Kidney glomerular epithelial cell (primary cell): ENCODE measurements at regions not wholly inside any gene's neighbourhood (a gene's known extent, or its start where the extent isn't known, plus 50 kb on each side); places are given as distances from the start of the nearest gene placed in this dataset.

Source experiments
- DNase-seq: peaks from one replicate; lab custom pipeline; 2025; lab: John Stamatoyannopoulos, UW

DNA sequence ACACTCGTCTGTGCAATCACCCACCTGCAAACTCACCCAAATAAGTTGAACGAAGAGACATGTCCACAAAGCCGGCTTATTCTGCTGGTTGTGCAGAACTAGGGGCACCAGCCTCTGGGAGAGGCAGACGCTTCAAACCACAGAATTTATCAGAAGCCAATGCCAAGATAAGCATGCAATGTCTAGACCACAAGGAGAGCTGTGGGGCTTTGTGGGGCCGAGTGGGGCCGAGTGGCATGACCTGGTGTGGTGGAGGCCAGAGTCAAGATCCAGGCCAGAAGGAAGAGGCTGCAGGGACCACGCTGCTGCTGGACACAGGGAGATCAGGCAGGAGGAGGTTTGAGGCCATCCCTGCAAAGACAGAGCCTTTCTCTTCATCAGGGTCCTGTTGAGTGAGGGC lies 259.0 kb downstream of the IRX2 start:
- DNase-seq = no peak

DNA sequence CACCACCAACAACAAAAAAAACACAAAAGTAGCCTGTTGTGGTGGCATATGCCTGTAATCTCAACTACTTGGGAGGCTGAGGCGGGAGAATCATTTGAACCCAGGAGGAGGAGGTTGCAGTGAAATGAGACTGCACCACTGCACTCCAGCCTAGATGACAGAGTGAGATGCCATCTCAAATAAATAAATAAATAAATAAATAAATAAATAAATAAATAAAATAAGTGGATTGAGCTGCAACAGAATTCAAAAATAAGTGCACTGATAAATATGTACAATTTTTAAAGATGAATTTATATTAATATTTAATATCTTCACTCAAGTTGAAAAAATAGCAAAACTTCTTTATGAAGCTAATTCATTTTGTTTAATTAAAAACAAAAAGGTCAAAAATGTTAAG lies 259.6 kb downstream of the IRX2 start:
- no peak for DNase-seq

DNA sequence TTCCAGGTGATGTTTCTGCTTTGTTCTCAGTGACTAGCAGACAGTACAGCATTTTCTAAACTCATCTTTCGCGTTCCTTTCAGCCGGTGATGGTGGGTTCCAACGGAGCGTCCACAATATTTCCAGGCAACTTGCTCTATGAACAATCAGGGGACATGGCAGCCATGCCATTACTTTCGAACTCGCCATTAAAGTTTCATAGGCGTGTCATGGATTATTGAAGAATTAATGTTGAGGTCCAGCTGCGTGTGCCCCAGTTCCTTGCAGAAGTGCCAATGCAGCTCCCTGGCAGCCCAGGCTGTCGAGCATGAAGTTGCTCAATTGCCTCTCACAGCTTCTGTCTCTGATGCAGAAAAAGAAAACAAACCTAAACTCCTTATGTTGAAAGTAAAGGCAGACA lies 262.2 kb downstream of the IRX2 start:
- no peak for DNase-seq

DNA sequence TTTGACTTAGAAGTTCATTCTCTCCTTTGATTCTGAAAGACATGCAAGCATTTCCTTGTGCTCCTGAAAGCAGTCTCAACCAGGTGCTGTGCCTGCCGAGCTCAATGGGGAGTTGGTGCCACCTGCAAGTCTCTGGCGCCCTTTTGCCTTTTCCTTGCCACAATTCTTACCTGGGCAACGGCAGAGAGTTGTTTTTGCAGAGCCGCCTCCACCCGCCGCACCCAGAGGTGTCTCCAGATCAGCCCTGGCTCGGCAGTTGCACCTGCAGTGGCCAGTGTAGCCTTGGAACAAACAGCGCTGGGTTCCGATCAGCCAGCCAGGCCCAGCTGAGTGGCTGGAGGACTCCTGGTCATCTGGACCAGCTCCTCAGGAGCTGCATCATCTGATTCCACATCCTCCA lies 262.9 kb downstream of the IRX2 start:
- no peak for DNase-seq

DNA sequence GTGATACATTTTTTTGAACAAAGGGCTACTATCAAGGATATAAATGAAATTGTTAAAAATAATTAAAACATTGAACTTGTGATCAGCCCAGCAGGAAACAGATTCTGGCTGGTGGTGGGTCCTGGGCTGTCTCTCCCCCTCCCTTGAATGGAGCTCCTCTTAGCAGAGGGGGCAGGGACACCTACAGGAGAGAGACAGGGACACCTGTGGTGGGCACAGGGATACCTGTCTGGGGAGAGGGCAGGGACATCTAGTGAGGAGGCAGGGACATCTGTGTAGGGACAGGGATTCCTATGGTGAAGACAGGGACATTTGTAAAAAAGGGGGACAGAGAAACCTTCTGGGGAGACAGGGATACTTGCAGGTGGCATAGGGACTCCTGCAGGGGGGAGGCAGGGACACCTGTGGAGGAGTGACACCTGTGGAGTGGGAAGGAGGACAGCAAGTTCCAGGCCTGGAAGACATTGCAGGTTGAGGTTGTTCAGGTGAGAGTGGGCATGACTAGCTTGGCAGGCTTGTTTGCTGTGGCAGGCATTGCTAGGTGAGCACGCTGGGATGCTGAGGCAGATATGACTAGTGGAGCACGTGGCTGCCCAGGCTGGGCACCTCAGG lies 264.2 kb downstream of the IRX2 start:
- DNase-seq = no peak

DNA sequence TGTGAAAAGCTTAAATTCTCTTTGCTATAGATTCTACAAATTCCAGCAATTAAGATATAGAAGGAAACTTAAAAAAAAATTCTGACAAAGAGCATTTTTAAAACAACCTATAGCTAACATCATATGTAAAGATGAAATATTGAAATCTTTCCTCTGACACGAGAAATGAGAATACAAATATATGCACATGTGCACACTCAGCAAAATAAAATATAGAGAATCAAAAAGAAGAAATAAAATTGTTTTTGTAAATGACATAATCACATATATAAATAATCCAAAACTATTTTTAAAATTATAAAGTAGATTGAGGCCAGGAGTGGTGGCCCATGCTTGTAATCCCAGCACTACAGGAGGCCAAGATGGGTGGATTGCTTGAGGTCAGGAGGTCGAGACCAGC lies 265.1 kb downstream of the IRX2 start:
- no peak for DNase-seq

DNA sequence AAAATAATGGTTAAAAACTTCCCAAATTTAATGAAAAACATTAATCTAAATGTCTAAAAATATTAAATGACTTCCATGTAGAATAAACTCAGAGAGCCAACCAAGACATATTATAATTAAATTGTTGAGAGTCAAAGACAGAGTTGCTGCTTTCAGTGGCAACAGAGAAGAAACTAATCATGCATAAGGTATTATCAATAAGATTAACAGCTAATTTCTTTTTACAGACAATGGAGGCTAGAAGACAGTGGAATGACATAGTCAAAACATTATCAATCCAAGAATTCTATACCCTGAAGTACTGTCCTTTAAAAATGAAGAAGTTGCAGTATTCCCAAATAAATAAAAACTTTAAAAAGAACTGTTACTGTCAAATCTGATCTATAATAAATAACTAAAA lies 268.7 kb downstream of the IRX2 start:
- no peak for DNase-seq

DNA sequence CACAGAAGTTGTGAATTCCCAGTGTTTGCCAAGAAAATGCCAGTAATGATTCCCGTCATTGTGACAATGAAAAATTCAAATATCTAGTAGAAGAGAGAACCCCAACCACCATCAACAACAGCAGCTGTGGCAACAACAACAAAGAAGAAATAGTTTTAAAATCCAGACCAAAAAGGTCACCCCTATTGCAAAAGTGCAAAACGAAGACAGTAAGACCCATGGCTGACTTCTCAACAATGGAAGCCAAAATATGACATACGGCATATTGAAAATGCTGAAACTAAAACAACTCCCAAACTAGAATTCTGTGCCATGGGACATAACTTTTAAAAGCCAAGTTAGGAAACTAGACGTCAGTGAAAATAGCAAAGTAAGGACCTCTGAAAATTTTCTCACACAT lies 270.6 kb downstream of the IRX2 start:
- no peak for DNase-seq

DNA sequence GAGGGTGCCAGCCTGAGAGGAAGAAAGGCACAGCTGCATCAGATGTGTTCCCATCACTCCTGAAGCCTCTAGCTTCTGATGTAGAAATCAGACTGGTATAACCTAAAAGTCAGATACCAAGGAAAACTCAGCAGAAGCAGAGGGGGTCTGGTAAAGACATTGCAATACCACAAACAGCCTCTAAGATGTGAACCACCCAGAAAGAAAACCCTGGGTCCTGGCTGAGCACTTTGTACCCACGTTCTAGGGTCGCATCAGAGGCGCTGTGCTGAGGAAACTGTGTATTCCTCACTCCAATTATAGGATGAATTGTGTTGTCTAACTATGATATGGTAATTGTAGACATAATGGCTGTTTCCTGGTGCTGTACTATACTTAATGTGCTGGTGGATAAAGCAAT lies 275.6 kb downstream of the IRX2 start:
- DNase-seq = no peak

DNA sequence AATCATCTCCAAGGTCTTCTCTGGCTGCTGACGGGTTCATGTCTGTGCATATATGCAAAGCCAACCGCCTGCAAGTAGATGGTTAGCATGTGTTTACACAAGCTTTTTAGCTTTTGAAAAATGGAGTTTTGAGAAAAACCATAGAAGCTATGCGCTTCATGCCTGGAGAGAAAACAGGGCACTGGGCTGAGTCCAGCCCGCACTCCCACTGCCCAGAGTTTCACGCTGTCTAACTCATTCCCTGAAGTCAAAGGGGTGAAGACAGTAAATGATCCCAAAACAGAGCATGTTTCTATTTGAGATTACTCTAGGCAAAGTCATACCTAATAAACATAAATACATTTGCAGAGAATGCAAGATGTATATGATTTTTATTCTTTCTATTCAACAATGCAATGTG lies 278.8 kb downstream of the IRX2 start:
- no peak for DNase-seq

DNA sequence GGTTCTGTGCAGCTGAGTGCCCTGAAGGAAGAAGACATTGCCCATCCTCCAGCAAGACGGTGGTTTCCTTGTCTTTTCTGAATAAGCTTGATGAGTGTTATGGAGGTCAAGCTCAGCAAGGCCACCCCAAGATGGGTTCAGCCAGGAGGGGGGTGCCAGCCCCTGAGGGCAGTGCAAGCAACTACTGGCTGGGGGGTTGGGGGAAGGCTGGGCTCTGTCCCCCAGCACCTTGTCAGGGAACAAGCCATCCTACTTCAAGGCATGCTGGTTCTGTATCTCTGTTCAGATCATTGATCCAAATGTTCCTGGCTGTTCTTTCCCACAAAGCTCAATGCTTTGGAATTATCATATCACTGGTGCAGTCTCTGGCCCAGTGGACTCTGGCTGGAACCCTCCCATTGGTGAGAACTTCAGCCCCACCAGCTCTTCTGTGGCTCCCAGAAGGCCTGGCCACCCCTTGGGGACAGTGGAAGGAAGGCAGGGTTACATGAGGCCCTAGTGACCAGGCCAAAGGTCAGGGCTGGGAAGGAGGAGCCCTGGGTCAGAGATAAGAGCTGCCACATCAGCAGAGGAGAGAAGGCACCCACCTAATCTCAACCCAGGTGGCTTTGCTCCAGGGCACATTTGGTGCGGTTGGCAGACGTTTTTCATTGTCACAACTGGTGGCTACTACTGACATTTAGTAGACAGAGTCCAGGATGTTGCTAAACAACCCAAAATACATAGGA lies 280.2 kb downstream of the IRX2 start:
- DNase-seq = no peak

DNA sequence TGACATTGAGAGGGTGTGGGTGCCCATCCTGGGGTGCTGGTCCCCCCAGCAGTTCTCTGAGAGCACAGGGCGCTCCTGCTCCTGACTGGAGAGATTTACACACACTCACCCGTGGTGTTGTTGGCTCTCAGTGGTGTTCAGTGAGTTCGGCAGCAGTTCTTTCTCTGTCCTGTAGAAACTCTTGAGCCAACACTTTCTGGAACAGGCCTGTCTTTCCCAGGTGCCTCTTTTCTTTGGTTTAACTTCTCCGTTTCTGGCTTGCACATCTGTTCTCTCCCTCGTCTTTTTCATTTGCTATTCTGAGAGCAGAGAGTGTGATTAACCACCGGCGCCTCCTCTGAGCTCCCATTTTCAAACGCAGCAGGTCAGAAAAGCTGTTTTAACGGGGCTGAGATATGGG lies 284.5 kb downstream of the IRX2 start:
- no peak for DNase-seq

DNA sequence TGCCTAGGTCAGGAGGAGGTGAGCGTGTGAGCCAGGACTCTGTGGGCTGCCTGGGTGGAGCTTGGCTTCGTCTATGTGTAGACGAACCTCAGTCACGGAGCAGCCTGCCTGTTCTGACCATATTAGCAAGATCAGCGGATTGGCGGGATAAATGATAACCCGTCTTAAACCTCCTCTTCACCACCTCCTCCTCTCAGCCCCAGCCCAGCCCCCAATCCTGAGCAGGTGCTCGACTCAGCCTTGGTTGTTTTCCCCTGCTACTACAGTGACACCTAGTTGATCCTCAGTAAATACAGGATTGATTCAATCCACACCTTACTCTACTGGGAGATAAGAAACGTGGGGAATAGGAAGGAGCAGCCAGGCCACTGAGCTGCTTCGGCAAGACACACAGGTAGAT lies 286.1 kb downstream of the IRX2 start:
- no peak for DNase-seq

DNA sequence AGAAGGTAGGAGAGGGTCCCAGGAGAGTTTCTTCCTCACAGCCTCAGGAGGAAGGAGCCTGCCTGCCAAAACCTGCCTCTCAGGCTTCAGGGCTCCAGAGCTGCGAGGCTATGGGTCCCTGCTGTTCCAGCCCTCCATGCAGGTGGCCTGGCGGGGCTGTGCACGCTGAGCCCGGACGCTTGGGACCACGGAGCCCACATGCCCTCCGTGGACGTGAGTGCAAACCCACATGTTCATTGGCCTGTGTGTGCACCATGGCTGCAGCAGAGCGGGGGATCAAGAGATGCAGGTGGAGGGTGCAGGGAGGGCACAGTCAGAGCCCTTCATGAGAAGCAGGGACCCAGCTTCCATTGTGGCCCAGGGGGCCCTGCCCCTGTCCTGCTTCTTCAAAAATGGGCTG lies 287.3 kb downstream of the IRX2 start:
- no peak for DNase-seq

DNA sequence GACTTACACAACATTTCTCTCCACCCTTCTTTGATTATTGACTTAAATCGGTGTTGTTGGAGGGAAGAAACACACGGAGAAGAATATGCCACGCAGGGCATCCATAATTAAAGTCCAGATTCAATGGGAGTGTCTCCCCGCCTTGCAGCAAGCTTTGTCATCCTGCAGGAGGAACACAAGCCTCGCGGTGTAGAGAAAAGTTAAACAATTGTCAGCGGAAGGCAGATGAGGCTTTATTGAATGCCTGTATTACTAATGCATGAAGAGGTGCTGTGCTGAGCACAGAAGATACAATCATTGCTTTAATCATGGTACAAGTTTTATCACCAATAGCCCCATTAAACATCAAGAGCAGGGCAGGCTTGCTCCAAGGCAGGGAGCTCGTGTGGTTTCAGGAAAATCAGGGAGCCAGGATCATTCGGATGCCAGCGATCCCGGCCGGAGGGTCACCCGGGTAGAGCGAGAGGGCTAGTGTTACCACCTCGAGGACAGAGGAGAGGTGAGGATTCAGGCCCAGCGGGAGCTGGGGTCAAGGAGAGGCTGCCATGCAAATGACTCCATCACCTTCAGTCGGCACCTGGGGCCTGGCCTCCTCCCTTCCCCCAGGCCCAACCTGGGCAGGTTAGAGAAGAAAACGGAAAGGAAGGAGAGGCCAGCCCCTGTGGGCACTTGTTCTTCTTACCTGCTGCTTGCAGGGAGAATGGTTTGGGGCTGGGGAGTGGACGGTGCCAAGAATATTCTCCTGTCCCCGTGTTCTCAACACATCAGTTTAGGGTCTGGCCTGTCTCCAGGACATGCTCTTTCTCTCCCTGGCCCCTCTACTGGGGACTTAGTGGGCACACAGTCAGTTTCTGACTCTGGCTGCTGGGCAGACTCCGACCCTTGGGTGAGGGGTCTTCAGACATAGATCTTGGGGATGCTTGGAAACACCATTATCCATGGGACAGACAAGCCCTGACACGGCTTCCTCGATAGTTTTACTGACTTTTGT lies 289.5 kb downstream of the IRX2 start:
- DNase-seq = no peak

DNA sequence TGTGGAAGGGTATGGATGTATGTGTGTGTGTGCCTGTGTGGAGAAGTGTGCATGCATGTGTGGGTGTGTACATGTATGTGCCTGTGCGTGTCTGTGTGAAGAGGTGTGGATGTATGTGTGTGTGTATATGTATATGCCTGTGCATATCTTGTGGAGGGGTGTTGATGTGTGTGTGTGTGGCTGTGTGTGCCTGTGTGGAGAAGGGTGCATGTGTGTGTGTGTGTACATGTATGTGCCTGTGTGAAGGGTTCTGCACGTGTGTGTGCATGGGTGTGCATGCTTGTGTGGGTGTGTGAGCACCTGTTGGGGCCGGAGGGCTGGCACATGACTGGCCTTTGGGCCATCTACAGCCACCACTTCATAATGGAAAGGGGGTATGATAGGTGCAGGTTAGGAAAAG lies 291.4 kb downstream of the IRX2 start:
- DNase-seq = no peak

DNA sequence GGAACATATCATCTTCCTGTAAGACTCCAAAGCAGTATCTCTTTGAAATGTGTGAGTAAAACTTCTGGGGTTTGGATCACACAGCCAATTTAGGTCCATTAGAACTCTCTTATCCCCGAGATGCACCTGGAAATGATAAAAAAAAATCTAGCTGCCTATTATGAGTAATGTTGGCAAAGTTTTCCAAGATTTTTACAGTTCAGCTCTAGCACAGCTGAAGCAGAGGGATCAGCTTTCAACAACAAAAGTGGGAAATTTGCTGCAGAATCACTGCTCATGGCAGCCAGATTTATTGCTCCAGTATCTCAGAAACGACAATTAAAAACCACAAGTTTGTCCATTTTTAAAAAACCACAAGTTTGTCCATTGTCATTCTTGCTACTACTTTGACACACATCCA lies 292.2 kb downstream of the IRX2 start:
- no peak for DNase-seq

DNA sequence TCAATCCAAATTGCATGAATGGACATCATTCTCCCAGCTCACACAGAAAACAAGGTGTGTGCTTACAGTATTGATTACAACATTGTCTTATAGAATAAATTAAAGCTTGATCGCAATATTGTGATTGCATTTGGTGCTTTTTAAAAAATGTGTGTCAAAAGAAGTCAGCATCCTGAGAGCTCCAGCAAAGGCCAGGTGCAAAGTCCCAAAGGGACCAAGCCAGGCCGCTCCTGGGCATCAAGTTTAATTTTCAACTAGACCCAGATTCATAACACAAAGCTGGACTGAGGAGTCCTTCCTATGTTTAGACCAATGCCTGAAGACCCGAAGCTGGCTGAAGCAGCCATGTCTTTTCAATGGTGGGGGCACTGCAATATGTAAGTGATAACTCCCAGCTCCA lies 295.6 kb downstream of the IRX2 start:
- no peak for DNase-seq

DNA sequence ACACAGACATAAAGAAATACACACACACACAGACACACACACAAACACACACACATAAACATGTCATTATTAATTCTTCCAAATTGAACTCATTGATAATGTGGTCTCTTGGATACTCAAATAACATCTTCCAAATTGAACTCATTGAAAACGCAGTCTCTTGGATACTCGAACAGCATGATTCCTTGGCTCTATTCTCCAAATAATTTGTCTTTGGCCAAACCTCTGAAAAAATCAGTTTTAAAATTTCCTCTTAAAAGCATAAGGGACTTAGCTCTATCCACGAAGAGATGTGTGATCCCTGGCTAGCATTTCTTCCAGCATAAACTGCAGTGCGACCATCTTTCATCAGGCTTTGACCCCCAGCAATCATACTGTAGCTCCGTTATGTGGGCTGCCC lies 296.6 kb downstream of the IRX2 start:
- DNase-seq = no peak

DNA sequence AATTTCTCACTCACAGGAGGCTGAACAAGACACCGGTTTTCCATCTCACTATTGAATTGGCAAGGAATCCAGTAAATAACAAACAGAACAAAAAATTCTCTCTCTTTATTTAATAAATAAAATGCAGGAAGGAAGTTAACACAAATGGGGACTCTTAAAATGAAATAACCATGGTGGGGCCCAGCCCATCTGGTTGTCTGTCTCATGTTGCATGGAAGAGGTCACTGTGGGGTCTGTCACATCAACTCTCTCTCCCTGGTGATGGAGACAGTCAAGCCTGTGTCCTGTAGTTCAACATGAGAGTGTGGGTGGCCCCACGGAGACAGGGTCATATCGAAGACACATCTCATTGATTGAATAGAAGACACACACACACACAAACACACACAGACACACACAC lies 297.7 kb downstream of the IRX2 start:
- DNase-seq = no peak

DNA sequence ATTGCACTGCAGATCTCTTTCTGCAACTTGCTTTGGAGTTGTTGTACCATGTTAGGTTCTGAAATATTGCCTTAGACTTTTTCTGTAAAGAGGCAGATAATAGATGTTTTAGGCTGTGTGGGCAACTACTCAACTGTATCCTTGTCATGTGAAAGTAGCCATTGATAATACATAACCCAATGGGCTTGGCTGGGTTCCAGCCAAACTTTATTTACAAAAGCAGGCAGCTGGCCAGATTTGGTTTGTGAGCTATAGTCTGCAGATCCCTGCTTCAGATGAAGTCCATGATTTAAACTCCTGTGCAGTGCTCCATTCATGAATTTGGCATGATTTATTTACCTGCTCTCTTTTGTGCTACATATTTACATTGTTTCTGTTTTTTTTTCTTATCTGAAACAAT lies 300.4 kb downstream of the IRX2 start:
- DNase-seq = no peak

DNA sequence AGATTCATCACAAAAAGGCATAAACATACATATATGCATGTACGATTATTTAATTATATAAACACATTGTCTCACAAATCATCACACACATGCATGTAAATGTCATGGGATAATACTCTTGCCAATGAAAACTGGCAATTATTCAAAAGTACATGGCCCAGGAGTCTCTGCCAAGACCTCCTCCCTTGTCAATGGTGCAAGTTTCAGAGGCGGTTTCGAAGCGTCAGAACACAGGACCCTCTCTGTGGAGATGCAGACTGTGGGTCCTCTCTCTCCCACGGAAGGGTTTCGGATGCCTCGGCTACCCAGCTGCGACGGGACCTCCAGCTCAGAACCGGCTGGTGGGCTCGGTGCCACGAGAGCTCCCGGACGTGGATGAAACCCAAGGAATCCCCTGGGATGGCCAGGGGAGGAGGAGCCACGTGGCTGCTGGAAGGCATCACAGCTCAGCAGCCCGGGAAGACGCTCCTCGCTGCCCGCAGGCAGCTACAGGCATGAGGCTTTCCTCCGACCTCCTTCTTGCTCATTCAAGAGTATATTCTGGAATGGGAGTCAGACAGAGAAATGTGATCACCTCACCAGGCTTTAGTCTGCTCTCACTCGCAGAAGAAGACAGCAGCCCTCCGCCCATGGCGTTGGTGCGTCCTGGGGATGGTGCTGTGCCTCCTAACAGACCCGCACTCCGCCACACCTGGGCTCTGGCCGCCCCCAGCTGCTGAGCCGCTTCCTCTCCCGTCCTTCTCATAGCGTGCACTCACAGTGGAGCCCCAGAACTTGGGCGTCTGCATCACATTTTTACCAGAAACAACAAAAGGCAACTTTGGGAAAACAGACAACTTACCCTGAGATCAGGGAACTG lies 308.8 kb downstream of the IRX2 start:
- no peak for DNase-seq
